HG03196 (cell line): ENCODE measurements at regions not wholly inside any gene's neighbourhood (a gene's known extent, or its start where the extent isn't known, plus 50 kb on each side); places are given as distances from the start of the nearest gene placed in this dataset.

ENCODE experiments used
- ATAC-seq: cut with Tn5 transposase; IDR thresholded peaks from one replicate; pipeline ENCODE4 v1.9.1; 2021; ENCODE audit not compliant: unreplicated experiment

DNA sequence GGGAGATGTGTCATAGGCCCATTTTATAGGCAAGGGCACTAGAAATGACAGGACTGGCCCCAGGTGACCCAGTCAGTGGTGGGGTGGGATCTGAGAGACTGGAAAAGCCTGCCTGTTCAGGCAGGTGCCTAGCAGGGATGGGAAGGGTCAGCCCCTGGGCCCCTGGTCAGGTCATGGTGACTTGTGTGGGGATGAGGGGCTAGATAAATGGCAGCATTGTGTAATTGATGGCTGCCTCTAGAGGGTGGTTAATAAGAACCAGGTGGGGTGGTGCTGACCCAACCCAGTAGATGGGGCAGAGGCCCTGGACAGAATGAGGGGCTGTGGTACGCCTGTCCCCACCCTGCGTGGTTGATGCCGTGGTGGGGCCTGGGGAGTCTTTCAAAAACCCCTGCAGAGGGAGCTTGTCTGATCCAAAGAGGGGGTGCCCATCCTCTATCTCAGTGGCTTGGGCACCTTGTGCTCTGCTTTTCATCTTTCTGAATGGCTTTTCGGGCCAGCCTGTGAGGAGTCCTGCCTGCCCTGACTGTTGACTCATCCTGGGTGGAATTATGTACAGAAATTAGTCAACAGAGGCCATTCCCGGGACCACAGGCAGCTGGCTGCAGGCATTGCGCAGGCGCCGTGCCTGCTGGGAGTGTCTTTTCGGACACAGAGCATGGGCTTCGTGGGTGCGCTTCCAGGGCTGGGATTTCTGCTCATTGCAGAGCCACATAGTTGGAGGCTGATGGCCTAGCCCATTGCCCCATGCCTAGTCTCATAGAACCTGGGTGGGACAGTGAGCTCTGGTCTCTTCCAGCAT, 93.6 kb upstream of the PITX1 start:
- ATAC-seq: no peak

DNA sequence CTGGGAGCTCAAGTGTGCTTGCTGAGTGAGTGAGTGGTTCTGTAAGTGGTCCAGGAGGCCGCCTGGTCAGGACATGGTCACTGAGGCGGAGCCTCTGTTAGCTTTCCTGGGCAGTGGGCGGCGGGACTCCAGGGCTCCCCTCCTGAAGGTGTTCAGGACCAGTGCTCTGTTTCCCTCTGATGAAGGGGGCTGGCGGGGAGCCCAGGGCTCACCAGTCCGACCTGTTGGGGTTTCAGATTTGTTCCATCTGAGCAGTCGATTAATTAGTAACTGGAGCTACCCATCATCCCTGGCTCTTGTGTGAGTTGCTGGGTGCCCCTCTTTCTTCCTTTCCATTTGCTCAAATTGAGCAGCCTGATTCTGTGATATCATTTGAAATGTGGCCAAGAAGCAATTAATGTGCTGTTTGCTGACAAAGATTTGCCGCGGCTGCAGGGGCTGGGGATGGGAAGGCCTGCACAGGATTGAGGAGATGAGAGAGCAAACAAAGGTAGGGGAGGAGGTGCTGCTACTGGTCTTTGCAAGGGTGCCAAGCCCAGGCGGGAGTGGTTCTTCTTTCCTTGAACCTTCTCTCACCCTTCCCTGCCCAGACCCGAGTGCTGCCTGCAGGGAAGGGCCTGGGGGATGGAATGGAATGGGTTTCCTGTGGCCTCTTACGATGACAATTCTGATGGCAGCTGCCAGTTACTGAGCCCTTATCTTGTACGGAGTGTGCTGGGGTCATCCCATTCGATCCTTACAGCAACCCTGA, 92.8 kb upstream of the PITX1 start:
- ATAC-seq: no peak

DNA sequence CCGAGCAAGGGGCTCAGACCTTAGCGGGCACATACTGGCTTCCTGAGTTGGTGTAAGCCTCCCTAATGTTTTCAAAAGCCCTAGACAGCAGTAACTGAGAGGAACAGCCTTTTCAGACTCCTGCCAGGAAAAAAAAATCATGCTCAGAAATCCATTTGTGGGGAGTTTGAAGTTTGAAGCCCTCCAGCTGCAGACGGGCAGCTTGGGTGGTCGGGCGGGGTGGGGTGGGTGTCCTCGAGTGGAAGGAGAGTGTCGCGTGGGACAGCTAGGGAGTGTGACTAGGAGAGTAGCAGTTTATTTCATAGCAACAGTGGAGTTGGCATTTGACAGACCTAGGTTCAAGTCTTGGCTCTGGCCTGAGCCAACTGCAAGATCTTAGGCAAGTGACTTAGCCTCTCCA, 90.7 kb upstream of the PITX1 start:
- ATAC-seq: no peak

DNA sequence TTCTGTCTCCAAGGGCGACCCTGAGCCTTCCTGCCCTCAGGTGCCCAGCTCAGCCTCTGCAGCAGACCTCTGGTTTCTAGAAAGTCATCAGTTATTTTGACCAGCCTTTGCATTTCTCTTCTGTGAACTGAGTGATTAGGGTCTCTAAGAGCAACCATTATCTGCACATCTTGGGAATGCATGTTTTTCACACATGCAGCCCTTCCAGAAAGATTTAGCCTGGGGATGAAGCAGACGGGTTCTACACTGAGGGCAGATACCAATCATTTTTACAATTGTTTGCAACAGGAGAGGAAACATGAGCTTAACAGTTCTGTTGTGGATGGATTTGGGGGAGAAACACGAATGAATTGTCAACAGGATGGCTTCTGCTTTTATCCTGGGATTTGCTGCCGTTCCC, 90.1 kb upstream of the PITX1 start:
- no peak for ATAC-seq

DNA sequence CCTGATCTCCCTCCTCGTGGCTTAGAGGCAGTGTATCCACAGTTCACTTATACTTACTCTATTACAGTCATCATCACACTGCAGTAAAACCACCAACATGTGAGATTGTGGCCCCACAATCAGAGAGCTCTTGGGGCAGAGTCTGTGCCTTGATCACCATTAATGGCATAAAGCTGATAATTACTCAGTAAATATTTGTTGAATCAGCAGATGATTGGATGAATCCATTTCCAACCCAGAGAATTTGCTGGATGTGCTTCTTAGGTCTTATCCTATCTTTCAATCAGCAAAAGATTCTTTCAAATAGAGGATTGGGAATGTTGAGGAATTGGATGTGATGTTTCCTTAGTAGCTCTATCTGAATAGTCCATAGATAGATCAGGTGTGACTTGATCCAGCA, 88.8 kb upstream of the PITX1 start:
- no peak for ATAC-seq

DNA sequence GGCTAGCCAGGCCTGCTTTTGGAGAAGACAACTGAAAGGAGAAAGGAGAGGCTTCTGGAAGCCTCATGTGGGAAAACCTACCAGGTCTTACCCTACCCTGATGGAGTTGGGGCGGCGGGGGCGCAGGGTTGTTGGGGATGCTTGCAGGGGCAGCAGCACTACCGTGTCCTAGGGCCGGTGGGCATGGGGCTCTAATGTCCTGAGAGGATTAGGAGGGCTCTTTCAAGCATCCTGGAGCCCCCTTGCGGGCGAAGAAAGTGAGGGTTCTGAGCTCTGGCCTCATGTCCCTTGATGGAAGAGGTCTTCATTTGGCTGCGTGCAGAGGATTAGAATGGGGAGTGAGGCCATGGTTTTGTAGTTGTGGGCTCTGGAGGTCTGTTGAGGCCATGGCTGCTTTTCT, 86.9 kb upstream of the PITX1 start:
- no peak for ATAC-seq

DNA sequence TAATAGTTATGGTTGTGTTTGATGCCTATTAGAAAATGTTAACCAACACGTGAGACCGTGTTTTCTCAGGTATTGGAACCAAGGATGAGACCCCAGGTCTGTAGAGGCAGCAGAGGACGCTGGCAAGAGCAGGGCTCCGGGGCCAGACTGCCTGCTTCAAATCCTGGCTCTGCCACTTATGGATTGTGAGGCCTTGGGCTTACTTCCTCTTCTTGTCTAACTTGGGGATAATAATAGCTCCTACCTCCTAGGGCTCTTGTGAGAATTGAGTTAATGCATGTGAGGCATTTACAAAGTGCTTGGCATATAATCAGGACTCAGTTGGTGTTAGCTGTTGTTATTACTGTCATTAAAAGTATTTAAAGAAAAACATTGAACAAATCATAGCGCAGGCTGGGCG, 85.5 kb upstream of the PITX1 start:
- no peak for ATAC-seq

DNA sequence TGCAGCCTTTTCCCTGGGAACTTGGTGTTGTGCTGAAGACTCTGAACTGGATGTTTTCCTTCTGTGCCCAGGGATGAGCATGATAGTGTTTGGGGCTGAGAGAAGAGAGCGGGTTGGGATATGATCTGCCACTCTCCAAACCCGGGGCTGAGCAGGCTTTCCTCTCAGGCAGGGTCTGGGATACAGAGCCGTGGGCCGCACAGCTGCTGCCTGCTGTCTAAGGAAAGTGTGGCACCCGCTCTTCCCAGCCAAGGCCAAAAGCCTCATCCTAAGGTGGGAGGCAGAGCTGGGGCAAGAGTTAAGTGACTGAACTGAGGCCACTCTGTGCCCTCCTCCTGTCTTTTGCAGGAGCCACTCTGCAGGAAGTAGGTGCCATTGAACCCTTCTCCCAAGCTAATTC, 83.6 kb upstream of the PITX1 start:
- ATAC-seq: no peak

DNA sequence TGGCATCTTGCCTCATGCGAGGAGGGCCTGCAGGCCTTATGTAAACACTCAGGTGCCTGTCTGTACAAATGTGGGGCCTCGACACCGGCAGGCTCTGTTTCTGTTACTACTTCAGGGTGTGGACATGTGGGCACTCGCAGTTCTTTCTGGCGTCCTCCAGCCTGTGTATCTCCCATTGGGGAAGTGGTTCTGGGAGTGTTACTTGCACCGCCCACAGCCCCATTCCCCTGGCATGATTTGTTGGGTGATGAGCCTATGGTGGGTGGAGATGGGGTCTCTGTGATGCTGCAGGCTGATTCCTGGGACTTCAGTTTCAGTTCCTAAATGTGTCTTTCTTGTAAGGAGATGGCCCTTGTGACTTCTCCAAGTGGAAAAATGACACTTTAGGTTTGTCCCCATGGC, 82.1 kb upstream of the PITX1 start:
- no peak for ATAC-seq

DNA sequence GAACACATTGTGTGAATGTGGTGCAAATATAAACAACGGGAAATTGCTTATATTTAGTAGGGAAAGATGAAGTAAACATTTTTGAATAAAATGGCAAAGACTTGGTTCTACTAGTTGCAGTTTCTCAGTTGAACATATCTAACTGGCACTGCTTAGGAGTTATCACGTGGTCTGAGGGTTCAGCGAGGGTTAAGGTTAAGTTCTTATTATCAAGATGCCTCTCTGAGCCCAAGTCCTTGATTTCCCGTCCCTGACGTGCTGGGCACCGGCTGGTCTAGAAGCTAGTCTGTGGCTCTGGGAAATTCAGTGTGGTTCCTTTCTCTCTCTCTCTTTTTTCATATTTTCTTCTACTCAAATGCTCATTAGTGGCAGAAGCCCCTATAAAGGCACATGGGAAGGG, 81.6 kb upstream of the PITX1 start:
- ATAC-seq: no peak

DNA sequence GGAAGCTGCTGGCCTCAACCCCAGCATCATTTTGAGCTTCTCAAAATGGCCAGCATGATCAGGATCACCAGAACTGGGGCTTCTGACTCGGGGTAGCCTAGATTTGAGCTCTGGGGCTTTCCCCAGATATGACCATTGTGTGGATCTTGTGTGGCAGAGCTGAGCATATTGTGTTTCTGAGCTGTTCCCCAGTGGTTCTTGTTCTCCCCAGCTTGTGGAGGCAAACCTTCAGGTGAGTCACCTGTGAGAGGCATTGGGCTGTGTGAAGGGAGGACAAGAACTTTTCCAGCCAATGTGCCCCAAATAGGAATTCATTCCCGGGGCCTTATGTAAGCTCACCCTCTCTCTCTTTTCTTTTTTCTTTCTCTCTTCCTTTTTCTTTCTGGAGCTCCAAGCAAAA, 80.7 kb upstream of the PITX1 start:
- no peak for ATAC-seq

DNA sequence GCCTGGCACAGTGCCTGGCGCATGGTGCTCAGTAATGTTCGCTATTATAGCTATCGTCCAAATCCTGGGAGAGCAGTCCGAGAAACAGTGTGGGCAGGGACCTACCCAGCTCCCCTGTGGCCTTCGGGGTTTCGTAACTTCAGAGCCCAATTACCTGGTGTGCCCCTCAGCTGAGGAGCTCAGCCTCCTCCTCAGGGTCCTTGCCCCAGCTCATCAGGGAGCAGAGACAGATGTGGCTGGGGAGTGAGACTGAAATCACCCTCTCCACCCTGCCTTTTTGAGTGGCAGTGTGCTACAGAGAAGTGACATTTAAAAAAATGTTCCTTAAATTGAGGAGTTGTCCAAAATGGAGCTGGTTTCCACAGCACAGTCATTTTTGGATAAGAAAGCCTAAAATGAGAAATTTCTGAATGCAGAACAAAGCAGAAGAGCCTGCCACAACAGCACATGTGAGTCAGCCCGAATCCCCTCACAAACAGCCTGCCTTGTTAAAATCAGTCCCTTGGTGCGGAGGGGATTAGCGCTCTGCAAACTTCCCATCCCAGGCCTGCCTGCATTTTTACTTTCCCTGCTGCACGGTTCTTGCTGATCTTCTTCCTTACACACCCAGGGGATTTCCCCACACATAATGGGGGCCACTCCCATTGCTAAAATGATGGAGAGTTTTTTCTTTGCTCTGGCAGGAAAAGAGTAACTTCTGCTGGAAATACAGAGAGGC, 78.1 kb upstream of the PITX1 start:
- no peak for ATAC-seq

DNA sequence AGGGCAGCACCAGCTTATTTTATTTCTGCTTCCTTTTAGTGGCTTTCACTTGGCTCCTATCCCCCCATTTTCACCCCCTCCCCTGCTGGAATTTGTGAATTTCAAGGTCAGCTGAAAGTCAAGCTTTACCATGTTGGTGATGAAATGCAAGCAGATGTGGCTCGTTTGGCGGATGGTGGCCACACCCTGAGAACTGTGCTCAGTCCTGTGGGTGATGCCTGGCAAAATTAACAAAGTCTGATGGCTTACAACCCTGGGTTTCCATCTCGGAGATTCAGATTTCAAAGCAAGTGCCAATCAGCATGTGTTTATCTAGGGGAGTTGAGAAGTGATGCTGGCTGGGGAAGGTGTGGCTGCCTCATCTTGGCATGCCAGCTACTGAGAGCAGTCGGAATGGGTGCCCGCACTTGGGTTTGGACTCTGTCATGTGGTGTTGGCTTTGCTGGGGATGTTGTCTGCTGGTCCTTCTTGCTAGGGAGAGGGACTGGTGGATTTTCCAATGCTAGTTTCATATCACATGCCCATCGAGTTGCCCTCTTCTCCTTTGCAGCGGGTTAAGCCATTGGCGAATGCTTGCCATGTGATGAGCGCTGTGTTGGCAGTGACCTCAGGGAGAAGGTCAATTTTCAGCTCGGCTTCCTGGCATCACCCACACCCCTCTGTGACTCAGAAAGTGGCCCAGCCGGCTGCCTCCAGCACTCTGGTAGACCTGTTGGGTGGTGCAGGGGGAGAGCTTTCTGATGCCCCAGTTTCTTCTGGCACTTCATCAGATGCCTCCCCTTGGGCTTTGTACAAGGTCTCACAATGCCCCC, 77.0 kb upstream of the PITX1 start:
- no peak for ATAC-seq

DNA sequence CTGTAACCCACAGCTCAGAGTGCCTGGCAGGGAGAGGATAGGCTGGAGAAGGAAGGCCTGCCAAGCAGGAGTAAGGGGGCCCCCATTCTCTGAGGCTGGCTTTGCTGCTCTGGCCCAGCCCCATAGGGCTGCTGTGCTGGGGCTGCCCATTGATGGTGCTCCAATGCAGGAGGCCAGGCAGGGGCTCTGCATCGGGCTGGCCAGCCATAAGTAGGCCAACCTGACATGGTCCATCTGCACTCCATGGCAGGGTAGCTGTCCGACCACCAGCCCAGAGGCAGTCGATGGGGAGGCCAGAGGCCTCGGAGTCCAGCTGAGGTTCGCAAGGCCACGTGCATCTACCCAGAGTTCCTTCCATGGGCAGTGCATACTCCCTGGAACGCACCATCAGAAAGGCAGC, 75.0 kb upstream of the PITX1 start:
- ATAC-seq: no peak

DNA sequence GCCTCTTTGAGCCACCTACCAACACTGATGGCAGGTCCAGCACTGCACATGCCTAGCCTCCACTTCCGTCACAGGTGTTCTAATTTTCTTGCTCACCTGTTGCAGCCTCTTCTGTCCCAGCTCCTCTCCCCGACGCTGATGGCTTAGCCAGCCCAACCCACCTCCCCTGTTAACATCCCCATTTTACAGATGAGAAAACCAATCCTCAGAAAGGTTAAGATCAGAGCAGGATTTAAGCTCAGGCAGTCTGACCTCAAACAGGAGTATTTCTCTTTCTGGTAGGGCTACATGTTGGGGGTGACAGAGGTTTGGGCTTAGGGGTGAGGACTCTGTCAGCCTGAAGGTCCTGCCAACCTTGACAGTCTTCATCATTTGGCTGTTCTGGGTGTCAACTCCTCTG, 74.5 kb upstream of the PITX1 start:
- no peak for ATAC-seq

DNA sequence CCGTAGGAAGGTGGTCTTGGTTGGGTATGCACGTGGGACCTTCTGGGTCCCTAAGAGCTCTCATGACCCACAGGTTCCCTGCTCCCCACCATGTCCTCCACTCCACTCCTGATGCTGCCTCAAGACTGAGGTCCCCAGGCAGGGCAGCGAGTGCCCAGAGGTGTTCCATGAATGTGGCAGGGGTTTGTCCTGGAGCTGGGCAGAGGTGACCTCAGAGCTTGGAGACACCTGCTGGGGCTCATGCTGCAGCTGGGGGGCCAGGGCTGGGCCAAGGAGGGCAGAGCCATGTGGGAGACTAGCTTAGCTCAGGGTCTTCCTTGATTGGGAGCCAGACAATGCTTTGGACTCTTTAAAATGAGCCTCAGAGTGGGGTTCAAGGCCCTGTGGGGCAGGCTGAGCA, 74.0 kb upstream of the PITX1 start:
- no peak for ATAC-seq

DNA sequence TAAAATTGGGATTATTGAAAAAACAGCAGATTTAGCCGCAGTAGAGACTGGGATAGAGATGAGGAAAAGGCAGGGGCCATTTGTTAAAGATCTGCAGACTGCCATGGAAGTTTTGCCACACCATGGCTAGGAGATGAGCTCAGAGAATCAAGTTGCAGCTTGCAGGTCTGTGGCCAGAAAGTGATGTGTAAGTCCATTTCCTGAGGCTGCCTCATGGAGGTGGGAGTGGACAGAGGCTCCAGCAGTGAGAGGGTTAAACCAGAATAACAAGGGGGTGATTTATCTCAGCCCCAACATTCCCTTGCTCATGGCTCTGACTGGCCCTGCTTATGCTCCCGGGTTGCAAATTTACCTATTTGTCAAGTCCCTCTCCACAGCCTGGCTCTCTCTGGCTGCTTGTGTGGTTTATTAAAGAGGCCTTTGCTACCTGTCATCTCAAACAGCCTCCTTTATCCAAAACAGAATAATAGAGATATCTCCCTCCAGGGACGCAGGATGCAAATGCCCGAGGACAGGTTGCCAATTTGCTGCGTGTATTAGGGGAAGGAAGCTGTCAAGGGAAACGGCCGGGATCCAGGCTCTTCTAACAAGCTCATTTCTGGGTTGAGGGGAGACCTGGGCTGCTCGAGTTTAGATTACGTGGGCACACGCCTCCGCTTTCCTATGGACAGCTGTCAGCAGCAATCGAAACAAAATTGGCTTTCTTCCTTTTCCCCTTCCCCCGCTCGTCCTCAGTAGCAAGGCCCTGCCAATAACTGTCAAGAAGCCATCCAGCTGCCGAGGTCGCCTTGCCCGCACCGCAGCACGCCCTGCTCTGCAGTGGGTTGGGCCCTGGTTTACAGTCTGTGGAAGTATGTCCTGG, 72.8 kb upstream of the PITX1 start:
- ATAC-seq: no peak

DNA sequence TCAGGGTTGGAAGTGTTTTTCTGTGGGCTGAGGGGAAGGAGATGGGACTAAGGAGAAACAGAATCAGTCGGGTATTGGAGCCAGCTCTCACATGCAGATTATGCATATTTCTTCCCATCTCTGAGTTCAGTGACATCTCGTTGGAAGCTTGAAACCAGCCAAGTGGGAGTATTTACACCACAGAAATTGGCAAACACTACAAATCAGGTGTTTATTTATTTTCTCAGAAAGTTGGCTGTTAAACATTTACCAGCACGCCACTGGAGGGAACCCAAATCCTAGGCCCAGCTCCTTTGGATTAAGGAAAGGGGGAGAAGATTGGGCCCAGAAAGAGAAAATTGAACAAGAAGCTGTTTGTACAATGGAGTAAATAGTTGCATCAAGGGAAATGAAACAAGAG, 72.1 kb upstream of the PITX1 start:
- no peak for ATAC-seq

DNA sequence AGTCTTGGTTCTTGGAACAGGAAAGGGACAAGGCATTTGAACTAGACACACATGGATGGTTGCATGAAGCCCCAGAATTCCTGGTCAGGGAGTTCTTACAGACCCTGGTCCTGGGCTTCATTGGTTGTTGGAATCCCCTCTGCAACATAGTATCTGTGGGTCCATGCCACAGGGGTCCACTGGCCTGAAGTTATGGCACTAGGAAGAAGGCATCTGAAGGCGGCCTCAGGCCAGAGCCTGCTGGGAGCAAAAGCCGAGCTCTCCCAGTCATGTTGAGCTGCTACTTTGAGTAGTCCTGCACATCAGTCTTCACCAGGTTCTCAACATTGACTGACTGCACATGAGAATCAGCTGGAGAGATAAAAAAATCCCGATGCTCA, 71.1 kb upstream of the PITX1 start:
- ATAC-seq: no peak

DNA sequence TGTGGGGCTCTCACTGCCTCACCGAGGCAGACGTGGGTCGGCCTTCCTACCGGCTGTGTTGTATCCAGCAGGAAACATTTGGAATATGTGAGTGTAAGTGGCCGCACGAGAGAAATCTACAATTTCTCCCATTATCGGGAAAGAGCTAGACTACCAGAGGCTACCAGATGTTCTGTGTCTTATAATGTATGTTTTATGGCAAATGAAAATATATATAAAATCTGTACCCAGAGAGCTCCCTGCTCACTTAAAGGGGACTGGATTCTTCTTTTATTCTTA, 69.5 kb upstream of the PITX1 start:
- ATAC-seq: no peak
